ENCODE measurements at regions not wholly inside any gene's neighbourhood (a gene's known extent, or its start where the extent isn't known, plus 50 kb on each side); places are given as distances from the start of the nearest gene placed in this dataset.

DNA sequence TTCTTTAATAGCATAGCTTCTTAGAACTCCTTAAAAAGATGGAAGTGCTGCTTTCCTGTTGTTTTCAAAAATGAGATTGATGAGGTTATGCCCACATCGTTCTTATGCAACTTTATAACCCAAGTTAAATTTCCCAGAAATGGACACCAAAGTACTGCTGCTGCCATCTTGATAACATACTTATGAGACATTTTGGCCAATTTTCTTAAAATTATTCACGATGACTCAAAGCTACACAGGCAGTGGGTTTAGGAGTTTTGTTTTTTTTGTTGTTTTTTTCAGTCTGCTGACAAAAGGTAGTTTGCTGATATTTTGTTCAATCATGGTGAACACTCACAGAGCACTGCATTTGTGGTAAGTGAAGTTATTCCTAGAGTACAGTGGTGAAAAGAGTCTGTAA, 54.9 kb upstream of the RFC3 start:
- no peak for DNase-seq

DNA sequence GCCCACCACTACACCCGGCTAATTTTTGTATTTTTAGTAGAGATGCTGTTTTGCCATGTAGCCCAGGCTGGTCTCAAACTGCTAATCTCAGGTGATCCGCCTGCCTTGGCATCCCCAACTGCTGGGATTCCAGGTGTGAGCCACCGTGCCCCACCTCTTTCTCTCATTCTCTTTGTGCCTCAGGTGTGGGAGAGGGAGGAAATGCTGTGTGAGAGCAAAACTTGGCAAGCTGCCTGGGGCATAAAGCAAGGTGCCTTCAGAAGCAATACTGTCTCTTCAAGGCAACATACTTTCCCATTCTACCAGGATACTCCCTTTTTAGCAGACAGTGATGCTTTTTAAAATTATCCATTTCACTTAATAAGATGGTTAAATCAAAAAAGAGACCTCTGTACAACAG, 53.2 kb upstream of the RFC3 start:
- DNase-seq, result no peak

DNA sequence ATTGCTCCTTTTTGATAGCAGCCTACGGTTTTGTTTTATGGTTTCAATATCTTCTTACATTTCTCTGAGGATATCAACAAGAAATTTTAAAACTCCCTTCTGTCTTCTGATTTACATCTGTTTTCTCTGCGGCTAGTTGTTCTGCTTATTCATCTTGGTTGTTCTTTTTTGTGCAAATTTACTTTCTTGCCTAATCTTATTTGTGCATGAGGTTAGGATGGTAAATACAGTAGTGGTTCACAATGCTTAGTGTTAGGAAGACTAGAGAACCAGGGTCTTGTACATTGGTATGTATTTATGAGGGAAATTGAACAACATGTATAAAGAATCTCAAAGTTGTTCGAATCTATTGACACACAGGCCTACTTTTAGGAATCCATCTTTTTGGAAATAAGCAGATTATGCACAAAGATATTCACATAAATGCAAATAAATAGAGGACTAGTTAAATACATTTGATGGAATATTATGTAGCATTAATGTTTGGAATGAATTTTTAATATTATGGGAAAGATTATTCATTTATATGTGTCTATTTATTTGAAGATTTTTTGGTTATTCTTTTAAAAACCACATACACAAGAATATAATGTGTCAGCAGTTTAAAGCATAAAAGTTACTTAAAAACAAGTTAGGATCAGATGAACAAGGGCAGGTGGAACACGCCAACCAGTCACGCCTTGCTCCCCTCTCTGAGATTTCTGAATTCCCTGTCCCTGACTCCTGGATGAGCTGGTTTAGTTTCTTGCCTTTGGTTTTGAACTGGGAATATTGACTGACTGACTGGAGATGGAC, 51.4 kb upstream of the RFC3 start:
- no peak for DNase-seq

DNA sequence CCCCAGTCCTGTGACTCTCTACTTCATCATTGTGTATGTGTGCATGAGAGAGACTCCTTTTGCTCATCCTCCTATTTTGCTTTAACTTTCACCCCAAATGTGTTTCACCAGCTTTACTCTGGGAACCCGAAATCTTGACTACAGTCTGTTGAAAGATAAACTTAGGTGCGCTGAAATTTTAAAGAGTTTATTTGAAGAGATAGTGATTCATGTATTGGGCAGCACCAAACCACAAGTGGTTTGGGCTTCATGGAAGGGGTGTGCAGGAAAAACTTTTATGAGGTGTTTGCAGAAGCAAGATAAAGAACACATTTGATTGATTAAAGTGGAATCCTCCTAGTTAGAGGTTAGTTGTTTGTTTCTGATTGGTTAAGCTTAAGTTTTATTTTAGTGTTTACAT, 50.8 kb upstream of the RFC3 start:
- no peak for DNase-seq

Measured in activated CD4-positive, alpha-beta T cell treated with anti-CD3 and anti-CD28 coated beads, Interleukin-2, amount 50 U/mL, for 48 hours (primary cell).